A673 (cell line): ENCODE measurements at regions not wholly inside any gene's neighbourhood (a gene's known extent, or its start where the extent isn't known, plus 50 kb on each side); places are given as distances from the start of the nearest gene placed in this dataset.

Experiments used
- CTCF ChIP-seq: fragments of 300-800, 200-600 bp; sonication (generic); conservative IDR thresholded peaks from 2 replicates; pipeline ENCODE4 v1.5.1; 2017; ENCODE audit warnings: low read depth, mild to moderate bottlenecking, antibody characterized with exemption, low read length, moderate library complexity, mixed read lengths
- EZH2 ChIP-seq: fragments of 200-600 bp; sonication (generic); IDR thresholded peaks from 2 replicates; pipeline ENCODE4 v1.6.1; 2017; ENCODE audit warnings: borderline replicate concordance, low read depth, mild to moderate bottlenecking, mixed read lengths, antibody characterized with exemption, low read length; ENCODE audit not compliant: poor library complexity, severe bottlenecking

GRCh38 chrX:63471004-63471403 lies 119.9 kb upstream of the SPIN4 start:
- TF ChIP-seq CTCF = no peak
- no peak for TF ChIP-seq EZH2
